ENCODE measurements at regions not wholly inside any gene's neighbourhood (a gene's known extent, or its start where the extent isn't known, plus 50 kb on each side); places are given as distances from the start of the nearest gene placed in this dataset.

- DNase-seq (ENCODE audit: low read depth in 2 of 2) = no peak
Measured at GRCh38 chr20:60632391-60633262, 619.4 kb upstream of the CDH4 start.

- DNase-seq (ENCODE audit: low read depth in 2 of 2) = no peak
Measured at GRCh38 chr20:60634491-60635172, 617.4 kb upstream of the CDH4 start.

- DNase-seq (ENCODE audit: low read depth in 2 of 2) = no peak
Measured at GRCh38 chr20:60636417-60636816, 615.6 kb upstream of the CDH4 start.

DNA sequence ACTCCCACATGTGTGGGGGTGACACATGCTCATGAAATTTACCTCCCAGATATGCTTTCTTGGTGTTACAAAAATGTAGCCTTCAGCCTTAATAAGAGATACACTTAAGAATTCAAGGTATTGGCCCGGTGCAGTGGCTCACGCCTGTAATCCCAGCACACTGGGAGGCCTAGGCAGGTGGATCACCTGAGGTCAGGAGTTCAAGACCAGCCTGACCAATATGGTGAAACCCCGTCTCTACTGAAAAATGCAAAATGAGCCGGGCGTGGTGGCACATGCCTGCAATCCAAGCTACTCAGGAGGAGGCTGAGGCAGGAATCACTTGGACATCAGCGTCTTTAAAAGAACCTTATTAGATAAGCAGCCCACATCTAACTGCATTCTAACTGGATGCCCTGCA is 614.3 kb upstream of the CDH4 start:
- no peak for DNase-seq (ENCODE audit: low read depth in 2 of 2)

DNA sequence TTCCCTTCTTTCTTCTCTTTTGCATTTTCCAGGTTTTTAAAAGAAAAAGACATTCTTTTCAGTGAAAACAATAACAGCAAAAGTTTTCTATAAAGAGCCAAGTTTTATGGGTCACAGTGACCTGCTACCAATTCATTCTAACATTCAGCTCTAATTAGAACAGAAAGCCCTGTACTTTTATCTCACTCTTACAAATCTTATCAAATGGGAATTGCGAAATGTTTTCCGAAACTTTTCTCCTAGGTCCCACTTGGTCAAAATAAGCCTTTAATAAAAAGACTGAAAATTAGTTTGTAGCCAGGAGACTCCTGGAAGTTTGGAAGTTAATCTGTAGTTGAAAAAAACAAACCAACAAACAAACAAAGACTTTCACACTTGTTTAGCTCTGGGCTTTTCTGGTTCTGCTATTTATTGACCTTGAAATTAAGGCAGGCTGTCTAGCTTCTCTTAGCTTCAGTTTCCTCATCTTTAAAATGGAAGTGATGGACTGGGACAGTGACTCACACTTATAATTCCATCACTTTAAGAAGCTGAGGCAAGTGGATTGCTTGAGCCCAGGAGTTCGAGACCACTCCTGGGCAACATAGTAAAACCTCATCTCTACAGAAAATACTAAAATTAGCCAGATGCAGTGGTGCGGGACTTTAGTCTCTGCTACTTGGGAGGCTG is 613.5 kb upstream of the CDH4 start:
- no peak for DNase-seq (ENCODE audit: low read depth in 2 of 2)

GRCh38 chr20:60641879-60642447 is 610.1 kb upstream of the CDH4 start:
- DNase-seq (ENCODE audit: low read depth in 2 of 2) = no peak

- no peak for DNase-seq (ENCODE audit: low read depth in 2 of 2)
Measured at GRCh38 chr20:60642541-60642940, 609.5 kb upstream of the CDH4 start.

GRCh38 chr20:60648556-60648955 is 603.5 kb upstream of the CDH4 start:
- DNase-seq (ENCODE audit: low read depth in 2 of 2) = no peak

GRCh38 chr20:60649541-60649940 is 602.5 kb upstream of the CDH4 start:
- DNase-seq (ENCODE audit: low read depth in 2 of 2) = no peak

DNA sequence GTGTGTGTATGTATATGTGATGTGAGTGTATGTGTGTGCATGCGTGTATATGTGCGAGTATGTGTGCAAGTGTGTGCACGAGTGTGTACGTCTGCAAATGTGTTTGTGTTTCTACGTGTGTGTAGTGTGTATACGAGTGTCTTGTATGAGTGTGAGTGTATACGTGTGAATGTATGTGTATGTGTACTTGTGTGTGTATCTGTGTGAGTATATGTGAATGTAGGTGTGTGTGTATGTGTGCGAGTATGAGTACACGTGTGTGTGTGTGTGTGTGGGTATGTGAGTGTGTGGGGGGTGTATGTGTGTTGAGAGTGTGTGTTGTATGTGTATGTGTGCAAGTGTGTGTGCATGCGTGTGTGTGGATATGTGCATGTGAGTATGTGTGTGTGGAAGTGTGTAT is 602.0 kb upstream of the CDH4 start:
- DNase-seq (ENCODE audit: low read depth in 2 of 2) = no peak

GRCh38 chr20:60652046-60652445 is 600.0 kb upstream of the CDH4 start:
- no peak for DNase-seq (ENCODE audit: low read depth in 2 of 2)

DNA sequence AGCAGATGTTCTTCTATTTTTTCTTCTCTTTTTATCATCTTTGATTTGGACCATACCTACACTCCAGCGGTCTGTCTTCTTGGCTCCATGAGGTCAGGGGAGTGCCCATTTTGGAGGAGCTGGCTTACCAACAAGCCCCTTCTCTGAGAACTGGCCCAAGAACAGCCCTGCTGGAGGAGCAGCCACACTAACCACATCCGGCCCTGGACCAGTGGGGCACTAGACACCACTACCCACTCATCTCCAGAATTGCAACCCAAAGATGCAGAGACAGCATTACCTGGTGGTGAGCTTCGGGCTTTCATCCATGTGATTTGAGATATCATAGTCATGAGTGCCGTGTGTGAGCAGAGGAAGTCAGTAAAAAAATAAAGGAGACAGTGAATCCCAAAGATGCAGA is 599.4 kb upstream of the CDH4 start:
- no peak for DNase-seq (ENCODE audit: low read depth in 2 of 2)

DNA sequence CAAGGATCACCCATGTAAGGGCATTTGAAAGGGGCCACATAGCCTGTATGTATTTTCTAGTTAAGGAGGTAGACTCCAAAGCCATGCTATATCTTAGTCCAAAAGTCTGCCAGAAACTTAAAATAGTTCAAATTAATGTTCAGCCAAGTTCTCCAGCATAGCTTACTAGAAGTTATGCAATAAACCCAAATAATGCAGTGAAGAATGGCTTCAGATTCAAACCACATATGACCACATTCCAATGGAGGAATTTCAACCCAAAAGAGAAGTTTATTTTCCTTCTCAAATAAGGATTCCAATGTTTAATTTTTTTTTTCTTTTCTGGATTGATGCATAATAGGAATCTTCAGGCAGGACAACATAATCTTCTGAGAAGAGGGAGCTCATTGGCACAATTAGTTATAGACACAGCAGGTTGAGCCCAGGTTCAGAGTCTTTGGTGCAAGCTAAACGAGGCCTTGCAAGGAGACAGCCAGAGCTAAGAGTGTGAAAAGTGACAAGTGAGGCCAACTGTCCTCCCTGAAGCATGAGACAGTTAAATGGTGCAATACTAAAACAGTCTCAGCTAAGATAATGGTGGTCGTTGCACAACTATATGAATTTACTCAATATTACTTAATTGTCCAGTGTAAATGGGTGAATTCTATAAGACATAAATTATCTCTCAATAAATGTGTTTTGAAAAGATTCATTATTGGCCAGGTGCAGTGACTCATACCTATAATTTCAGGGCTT is 598.8 kb upstream of the CDH4 start:
- DNase-seq (ENCODE audit: low read depth in 2 of 2) = no peak

GRCh38 chr20:60658681-60659080 is 593.4 kb upstream of the CDH4 start:
- DNase-seq (ENCODE audit: low read depth in 2 of 2) = no peak

GRCh38 chr20:60659240-60659639 is 592.8 kb upstream of the CDH4 start:
- DNase-seq (ENCODE audit: low read depth in 2 of 2) = no peak

- DNase-seq (ENCODE audit: low read depth in 2 of 2) = no peak
Measured at GRCh38 chr20:60662307-60662706, 589.8 kb upstream of the CDH4 start.

DNA sequence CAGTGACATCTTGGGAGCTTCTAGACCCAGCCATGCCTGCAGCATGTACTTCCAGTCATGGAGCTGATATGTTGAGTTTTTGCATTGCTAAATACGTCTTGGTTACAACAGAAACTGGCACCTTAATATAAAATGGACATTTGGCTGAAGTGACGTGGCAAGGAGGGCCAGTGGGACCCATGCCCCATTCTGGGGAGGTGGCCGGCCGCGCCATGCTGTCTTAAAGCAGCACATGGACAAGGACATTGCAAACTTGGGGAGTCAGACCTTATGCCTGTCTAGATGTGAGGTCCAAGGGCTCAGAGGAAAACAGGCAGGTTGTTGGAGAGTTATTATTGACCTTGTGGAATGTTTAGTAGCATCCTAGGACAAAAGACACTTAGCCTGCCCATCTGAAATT is 588.0 kb upstream of the CDH4 start:
- no peak for DNase-seq (ENCODE audit: low read depth in 2 of 2)

DNA sequence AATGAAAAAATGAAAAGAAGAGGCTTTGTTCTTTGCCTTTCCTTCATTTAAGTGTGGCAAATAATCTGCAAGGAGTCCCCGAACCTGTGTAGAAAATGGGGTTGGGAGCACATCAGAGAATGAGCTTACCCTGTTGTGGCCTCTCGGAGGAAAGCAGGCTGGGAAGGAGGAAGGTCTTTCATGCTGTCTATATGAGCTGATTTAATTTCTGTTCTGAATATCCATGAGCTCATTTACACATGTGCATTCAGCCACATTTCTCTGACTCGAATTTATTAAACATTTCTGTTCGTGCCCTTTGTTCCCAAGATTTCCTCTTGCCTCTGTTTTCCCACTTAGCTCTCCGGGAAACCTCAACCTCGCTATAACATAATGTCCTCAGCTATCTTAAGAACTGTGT is 584.4 kb upstream of the CDH4 start:
- DNase-seq (ENCODE audit: low read depth in 2 of 2) = no peak

DNA sequence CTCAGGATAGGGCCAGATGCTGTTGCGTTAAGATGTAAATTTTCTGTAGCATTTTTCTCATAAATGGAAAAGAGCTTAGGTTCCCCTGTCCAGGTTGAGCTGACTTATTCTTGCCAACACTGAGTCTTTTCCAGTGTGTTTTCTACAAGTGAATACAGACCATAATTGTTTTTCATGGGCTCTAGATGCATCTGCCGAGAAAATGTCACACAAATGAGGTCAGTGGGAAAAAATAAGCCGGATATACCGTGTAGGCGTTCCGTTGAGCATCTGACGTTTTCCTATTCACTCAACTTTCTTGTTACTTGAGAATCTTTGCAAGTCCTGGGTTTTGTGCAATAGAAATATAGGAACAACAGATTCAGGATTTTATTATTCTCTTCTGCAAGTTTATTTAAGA is 582.9 kb upstream of the CDH4 start:
- no peak for DNase-seq (ENCODE audit: low read depth in 2 of 2)

DNA sequence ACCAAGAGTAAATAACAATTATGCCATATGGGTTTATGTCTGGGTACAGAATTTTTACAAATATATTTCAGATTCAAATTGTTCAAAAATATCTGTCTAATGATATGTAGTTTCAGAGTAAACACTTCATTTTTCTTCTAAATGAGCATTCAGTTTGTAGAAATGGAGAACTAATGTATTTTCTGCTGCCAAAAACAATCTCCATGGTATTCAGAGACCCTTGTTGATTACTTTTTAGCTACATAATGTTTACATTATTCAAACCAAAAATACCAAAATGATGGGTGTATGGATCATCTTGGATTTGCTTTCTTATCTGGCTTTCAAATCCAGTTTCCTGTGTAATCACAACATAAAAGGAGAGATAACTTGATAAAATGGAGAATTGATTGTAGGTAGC is 576.0 kb upstream of the CDH4 start:
- DNase-seq (ENCODE audit: low read depth in 2 of 2) = no peak

DNA sequence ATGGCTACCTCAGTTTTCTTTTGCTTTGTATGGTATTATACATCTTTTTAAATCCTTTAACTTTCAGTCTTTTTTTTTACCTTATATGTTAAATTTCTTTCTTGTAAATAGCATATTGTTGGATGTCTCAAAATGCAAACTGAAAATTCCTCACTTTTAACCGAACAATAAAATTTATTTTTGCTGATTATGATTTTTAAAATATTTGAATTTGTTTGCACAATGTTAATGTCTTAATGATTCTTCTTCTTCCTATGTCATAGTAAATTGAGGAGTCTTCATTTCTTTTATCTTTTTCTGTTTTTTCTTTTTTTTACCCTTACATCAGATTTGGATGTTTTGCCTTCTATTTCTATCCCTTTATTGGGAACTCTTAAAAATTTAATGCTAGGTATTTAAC is 574.2 kb upstream of the CDH4 start:
- DNase-seq (ENCODE audit: low read depth in 2 of 2) = no peak

GRCh38 chr20:60680554-60680953 is 571.5 kb upstream of the CDH4 start:
- DNase-seq (ENCODE audit: low read depth in 2 of 2) = no peak

All from stimulated activated CD4-positive, alpha-beta T cell treated with anti-CD3 and anti-CD28 coated beads, Interleukin-4, amount 100 ng/mL, for 48 hours (primary cell).